CD4-positive, alpha-beta T cell (primary cell): ENCODE measurements at regions not wholly inside any gene's neighbourhood (a gene's known extent, or its start where the extent isn't known, plus 50 kb on each side); places are given as distances from the start of the nearest gene placed in this dataset.

ENCODE experiments used
- ATAC-seq: fragments of 200-7000 bp; cut with Tn5 transposase; one replicate; pipeline ENCODE4 v1.10.0; 2022; ENCODE audit warnings: mild to moderate bottlenecking; ENCODE audit not compliant: poor library complexity
- CTCF ChIA-PET: fragments of 350-600 bp; sonication (Branson Sonifier 250); formaldehyde crosslinking; loops from one replicate; lab custom pipeline; 2021; ENCODE audit warnings: antibody characterized with exemption, inconsistent platforms; lab: Charles Lee
- POLR2A ChIA-PET: fragments of 350-600 bp; sonication (Branson Sonifier 250); formaldehyde crosslinking; loops from one replicate; lab custom pipeline; 2021; ENCODE audit warnings: antibody characterized with exemption, inconsistent platforms; lab: Charles Lee
- DNase-seq, 14 experiments: peaks; one replicate each; pipeline ENCODE4 v3.0.0-alpha.2; 2013 to 2020; ENCODE audit warnings: mixed read lengths in 2 of 14
- H3K27ac ChIP-seq, 2 donors: one replicate each; pipeline versions ENCODE4 v1.5.1 to v1.7.0; 2013; ENCODE audit warnings: low read length in 2 of 2, low read depth in 1 of 2, mild to moderate bottlenecking in 1 of 2
- H3K27me3 ChIP-seq, 2 experiments: 1 replicate in 1 of 2; 2 replicates in 1 of 2; pipeline versions ENCODE4 v1.6.1 to v1.7.0; 2013; ENCODE audit warnings: low read length in 2 of 2, control low read depth in 1 of 2, mild to moderate bottlenecking in 1 of 2, moderate library complexity in 1 of 2; ENCODE audit not compliant: insufficient read depth in 2 of 2, control insufficient read depth in 1 of 2
- H3K36me3 ChIP-seq: one replicate; pipeline ENCODE4 v1.6.1; 2013; ENCODE audit warnings: low read length, control low read depth; ENCODE audit not compliant: insufficient read depth
- H3K4me1 ChIP-seq: one replicate; pipeline ENCODE4 v1.6.1; 2013; ENCODE audit warnings: low read length, control low read depth; ENCODE audit not compliant: insufficient read depth
- H3K4me3 ChIP-seq: one replicate; pipeline ENCODE4 v1.5.1; 2013; ENCODE audit warnings: mild to moderate bottlenecking, low read length, moderate library complexity
- H3K9me3 ChIP-seq, 2 experiments: 1 replicate in 1 of 2; 2 replicates in 1 of 2; pipeline versions ENCODE4 v1.6.1 to v1.7.0; 2013; ENCODE audit warnings: low read length in 2 of 2, mild to moderate bottlenecking in 2 of 2, control low read depth in 1 of 2, moderate library complexity in 1 of 2; ENCODE audit not compliant: control insufficient read depth in 1 of 2, insufficient read depth in 1 of 2
- H3K27ac Mint-ChIP-seq: one replicate; pipeline ENCODE4 v1.8.0; 2020; ENCODE audit warnings: mixed read lengths
- H3K27me3 Mint-ChIP-seq: one replicate; pipeline ENCODE4 v1.8.0; 2021; ENCODE audit warnings: mixed read lengths
- H3K36me3 Mint-ChIP-seq: one replicate; pipeline ENCODE4 v1.8.0; 2021; ENCODE audit warnings: low read depth, mixed read lengths
- H3K4me1 Mint-ChIP-seq: one replicate; pipeline ENCODE4 v1.8.0; 2021; ENCODE audit warnings: low read depth, mixed read lengths
- H3K4me3 Mint-ChIP-seq: one replicate; pipeline ENCODE4 v1.8.0; 2020; ENCODE audit warnings: mild to moderate bottlenecking, mixed read lengths
- H3K9me3 Mint-ChIP-seq: one replicate; pipeline ENCODE4 v1.8.0; 2020; ENCODE audit warnings: mixed read lengths
- intact Hi-C, 2 experiments: fragments of 100-400 bp; cut with DNase I in 1 of 2; cut with micrococcal nuclease in 1 of 2; formaldehyde crosslinking; loops; one replicate each; pipeline versions ENCODE4 v1.15.1 to v1.9.0; 2023 to 2025; cut with DNase I, micrococcal nuclease
- TF ChIP-seq, protein P1 (sequence below): fragments of 200-600 bp; IDR thresholded peaks from one replicate; pipeline ENCODE4 v1.8.0; 2022; ENCODE audit warnings: antibody characterized with exemption, mild to moderate bottlenecking

DNA sequence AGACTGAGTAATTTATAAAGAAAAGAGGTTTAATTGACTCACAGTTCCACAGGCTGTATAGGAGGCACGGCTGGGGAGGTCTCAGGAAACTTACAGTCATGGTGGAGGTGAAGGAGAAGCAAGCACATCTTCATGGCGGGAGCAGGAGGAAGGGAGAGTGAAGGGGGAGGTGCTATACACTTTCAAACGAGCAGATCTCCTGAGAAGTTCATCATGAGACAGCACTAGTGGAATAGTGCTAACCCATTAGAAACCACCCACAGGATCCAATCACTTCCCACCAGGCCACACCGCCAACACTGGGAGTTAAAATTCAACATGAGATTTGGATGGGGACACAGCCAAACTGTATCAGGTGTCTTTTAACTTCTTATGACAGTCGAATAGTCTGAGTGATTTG, 1459.3 kb upstream of the ACO1 start:
- H3K36me3 Mint-ChIP-seq: no peaks in the 10 kb centered on the region
- H3K27ac Mint-ChIP-seq: no peak overlapping the region
- intact Hi-C loops: no loop called here
- no peaks in the 10 kb centered on the region for H3K36me3 ChIP-seq
- H3K9me3 ChIP-seq: no peaks in the 10 kb centered on the region
- TF ChIP-seq, protein P1, sequence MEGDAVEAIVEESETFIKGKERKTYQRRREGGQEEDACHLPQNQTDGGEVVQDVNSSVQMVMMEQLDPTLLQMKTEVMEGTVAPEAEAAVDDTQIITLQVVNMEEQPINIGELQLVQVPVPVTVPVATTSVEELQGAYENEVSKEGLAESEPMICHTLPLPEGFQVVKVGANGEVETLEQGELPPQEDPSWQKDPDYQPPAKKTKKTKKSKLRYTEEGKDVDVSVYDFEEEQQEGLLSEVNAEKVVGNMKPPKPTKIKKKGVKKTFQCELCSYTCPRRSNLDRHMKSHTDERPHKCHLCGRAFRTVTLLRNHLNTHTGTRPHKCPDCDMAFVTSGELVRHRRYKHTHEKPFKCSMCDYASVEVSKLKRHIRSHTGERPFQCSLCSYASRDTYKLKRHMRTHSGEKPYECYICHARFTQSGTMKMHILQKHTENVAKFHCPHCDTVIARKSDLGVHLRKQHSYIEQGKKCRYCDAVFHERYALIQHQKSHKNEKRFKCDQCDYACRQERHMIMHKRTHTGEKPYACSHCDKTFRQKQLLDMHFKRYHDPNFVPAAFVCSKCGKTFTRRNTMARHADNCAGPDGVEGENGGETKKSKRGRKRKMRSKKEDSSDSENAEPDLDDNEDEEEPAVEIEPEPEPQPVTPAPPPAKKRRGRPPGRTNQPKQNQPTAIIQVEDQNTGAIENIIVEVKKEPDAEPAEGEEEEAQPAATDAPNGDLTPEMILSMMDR: no peak
- POLR2A ChIA-PET: no interaction called here
- CTCF ChIA-PET: no interaction called here
- no peak overlapping the region for H3K27ac ChIP-seq
- no peaks in the 10 kb centered on the region for H3K4me1 Mint-ChIP-seq
- no peak for DNase-seq
- H3K27me3 ChIP-seq: no peaks in the 10 kb centered on the region
- no peak for ATAC-seq
- no peaks in the 10 kb centered on the region for H3K4me1 ChIP-seq
- H3K4me3 Mint-ChIP-seq: no peak overlapping the region
- H3K4me3 ChIP-seq: no peak overlapping the region
- no peaks in the 10 kb centered on the region for H3K9me3 Mint-ChIP-seq
- H3K27me3 Mint-ChIP-seq: no peaks in the 10 kb centered on the region

DNA sequence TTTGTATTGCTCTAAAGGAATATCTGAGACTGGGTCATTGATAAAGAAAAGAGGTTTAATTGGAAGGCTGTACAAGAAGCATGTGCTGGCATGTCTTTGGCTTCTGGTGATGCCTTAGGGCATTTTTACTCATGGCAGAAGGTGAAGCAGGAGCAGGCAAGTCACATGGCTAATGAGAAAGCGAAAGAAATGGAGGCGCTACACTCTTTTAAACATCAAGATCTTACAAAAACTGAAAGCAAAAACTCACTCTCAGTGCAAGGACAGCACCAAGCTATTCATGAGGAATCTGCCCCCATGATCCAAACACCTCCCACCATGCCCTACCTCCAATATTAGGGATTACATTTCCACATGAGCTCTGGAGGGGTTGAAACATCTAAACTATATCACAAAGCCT, 1458.8 kb upstream of the ACO1 start:
- Histone ChIP-seq H3K36me3 (no peaks in the 10 kb centered on the region), H3K4me1 (no peaks in the 10 kb centered on the region), H3K27ac (no peak overlapping the region), H3K9me3 (no peaks in the 10 kb centered on the region), H3K4me3 (no peak overlapping the region), H3K27me3 (no peaks in the 10 kb centered on the region)
- Mint-ChIP-seq H3K27me3 (no peaks in the 10 kb centered on the region), H3K9me3 (no peaks in the 10 kb centered on the region), H3K4me3 (no peak overlapping the region), H3K36me3 (no peaks in the 10 kb centered on the region), H3K27ac (no peak overlapping the region), H3K4me1 (no peaks in the 10 kb centered on the region)
- intact Hi-C loops: loop anchor here in 1 of 2 experiments (2.0 kb wide), 1 partner anchor 15 kb away; no protein-coding TSS in a partner anchor
- CTCF ChIA-PET: no interaction called here
- POLR2A ChIA-PET: no interaction called here
- no peak for ATAC-seq
- no peak for DNase-seq
- TF ChIP-seq, protein P1: no peak

DNA sequence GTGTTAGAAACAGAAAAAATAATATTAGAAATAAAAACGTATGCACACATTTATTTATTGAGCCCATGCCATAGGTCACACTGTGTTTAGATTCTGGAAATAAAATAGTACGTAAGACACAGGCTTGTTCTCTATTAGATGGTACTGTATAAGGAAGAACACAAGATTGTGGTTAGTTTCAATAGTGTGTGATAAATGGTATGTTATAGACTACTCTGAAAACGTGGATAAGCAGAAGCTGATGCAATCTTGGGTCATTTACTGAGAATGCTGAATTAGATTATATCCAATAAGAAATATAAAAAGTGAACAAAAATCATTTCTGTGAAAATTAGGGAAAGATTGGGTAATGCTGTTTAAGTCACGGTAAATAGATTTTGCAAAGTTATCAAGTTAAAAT, 1456.4 kb upstream of the ACO1 start:
- Mint-ChIP-seq H3K4me1 (no peaks in the 10 kb centered on the region), H3K36me3 (no peaks in the 10 kb centered on the region), H3K27ac (no peak overlapping the region), H3K4me3 (no peak overlapping the region), H3K9me3 (no peaks in the 10 kb centered on the region), H3K27me3 (no peaks in the 10 kb centered on the region)
- no peak for DNase-seq
- Histone ChIP-seq H3K4me1 (no peaks in the 10 kb centered on the region), H3K27me3 (no peaks in the 10 kb centered on the region), H3K27ac (no peak overlapping the region), H3K36me3 (no peaks in the 10 kb centered on the region), H3K9me3 (no peaks in the 10 kb centered on the region), H3K4me3 (no peak overlapping the region)
- ChIA-PET CTCF (no interaction called here), POLR2A (no interaction called here)
- ATAC-seq: no peak
- intact Hi-C loops: no loop called here
- TF ChIP-seq, protein P1: no peak
